ENCODE measurements at regions not wholly inside any gene's neighbourhood (a gene's known extent, or its start where the extent isn't known, plus 50 kb on each side); places are given as distances from the start of the nearest gene placed in this dataset.

GRCh38 chr6:22699151-22699550 is 129.8 kb downstream of the HDGFL1 start:
- TF ChIP-seq EZH2phosphoT487 (IDR thresholded peaks at IDR 0.05; ENCODE audit: borderline replicate concordance), result no peak
- no peak for TF ChIP-seq CTCF (conservative IDR thresholded peaks at IDR 0.05; ENCODE audit: low read length)
- Histone ChIP-seq H3K36me3 (ENCODE audit: insufficient read depth, low read length) (no peaks in the 10 kb centered on the region), H3K9ac (ENCODE audit: low read depth, low read length, poor library complexity, severe bottlenecking) (peak overlapping the region; percentile 36), H3F3A (ENCODE audit: low read depth) (no peaks in the 10 kb centered on the region), H2AFZ (ENCODE audit: low read length) (peak overlapping the region; percentile 50), H3K4me1 (ENCODE audit: insufficient read depth, low read length, poor library complexity, severe bottlenecking) (peaks cover 16% of the 10 kb centered on the region), H3K4me3 (ENCODE audit: low read length, poor library complexity, severe bottlenecking) (no peak overlapping the region), H3K9me2 (replicated peaks; ENCODE audit: low read depth, low read length) (no peaks in the 10 kb centered on the region), H4K20me1 (ENCODE audit: insufficient read depth, low read length, poor library complexity, severe bottlenecking) (no peaks in the 10 kb centered on the region), H3K4me2 (ENCODE audit: low read depth, low read length, poor library complexity, severe bottlenecking) (peak overlapping the region; percentile 25), H3K27me3 (ENCODE audit: insufficient read depth, low read length, poor library complexity, severe bottlenecking) (no peaks in the 10 kb centered on the region), H3K79me2 (ENCODE audit: insufficient read depth, low read length) (no peaks in the 10 kb centered on the region), H3K9me3 (ENCODE audit: insufficient read depth, low read depth, low read length) (no peaks in the 10 kb centered on the region)

- H3K9me3 ChIP-seq (ENCODE audit: insufficient read depth, low read depth, low read length), result no peaks in the 10 kb centered on the region
- H3K9ac ChIP-seq (ENCODE audit: low read depth, low read length, poor library complexity, severe bottlenecking), result no peak overlapping the region
- no peaks in the 10 kb centered on the region for H3K4me1 ChIP-seq (ENCODE audit: insufficient read depth, low read length, poor library complexity, severe bottlenecking)
- H3K4me3 ChIP-seq (ENCODE audit: low read length, poor library complexity, severe bottlenecking), result no peak overlapping the region
- H4K20me1 ChIP-seq (ENCODE audit: insufficient read depth, low read length, poor library complexity, severe bottlenecking), result no peaks in the 10 kb centered on the region
- H3K4me2 ChIP-seq (ENCODE audit: low read depth, low read length, poor library complexity, severe bottlenecking), result no peak overlapping the region
- no peak overlapping the region for H2AFZ ChIP-seq (ENCODE audit: low read length)
- no peaks in the 10 kb centered on the region for H3K9me2 ChIP-seq (replicated peaks; ENCODE audit: low read depth, low read length)
- no peaks in the 10 kb centered on the region for H3F3A ChIP-seq (ENCODE audit: low read depth)
- H3K79me2 ChIP-seq (ENCODE audit: insufficient read depth, low read length), result no peaks in the 10 kb centered on the region
- no peaks in the 10 kb centered on the region for H3K36me3 ChIP-seq (ENCODE audit: insufficient read depth, low read length)
- TF ChIP-seq EZH2phosphoT487 (IDR thresholded peaks at IDR 0.05; ENCODE audit: borderline replicate concordance) (no peak), CTCF (conservative IDR thresholded peaks at IDR 0.05; ENCODE audit: low read length) (no peak)
- no peaks in the 10 kb centered on the region for H3K27me3 ChIP-seq (ENCODE audit: insufficient read depth, low read length, poor library complexity, severe bottlenecking)
Observed at GRCh38 chr6:22706651-22707050, 137.3 kb downstream of the HDGFL1 start.

- Histone ChIP-seq H3K4me2 (ENCODE audit: low read depth, low read length, poor library complexity, severe bottlenecking) (no peak overlapping the region), H3K79me2 (ENCODE audit: insufficient read depth, low read length) (no peaks in the 10 kb centered on the region), H3F3A (ENCODE audit: low read depth) (no peaks in the 10 kb centered on the region), H3K36me3 (ENCODE audit: insufficient read depth, low read length) (no peaks in the 10 kb centered on the region), H3K9me2 (replicated peaks; ENCODE audit: low read depth, low read length) (no peaks in the 10 kb centered on the region), H3K9ac (ENCODE audit: low read depth, low read length, poor library complexity, severe bottlenecking) (no peak overlapping the region), H3K27me3 (ENCODE audit: insufficient read depth, low read length, poor library complexity, severe bottlenecking) (no peaks in the 10 kb centered on the region), H2AFZ (ENCODE audit: low read length) (no peak overlapping the region), H3K4me1 (ENCODE audit: insufficient read depth, low read length, poor library complexity, severe bottlenecking) (no peaks in the 10 kb centered on the region), H3K4me3 (ENCODE audit: low read length, poor library complexity, severe bottlenecking) (no peak overlapping the region), H4K20me1 (ENCODE audit: insufficient read depth, low read length, poor library complexity, severe bottlenecking) (no peaks in the 10 kb centered on the region), H3K9me3 (ENCODE audit: insufficient read depth, low read depth, low read length) (no peaks in the 10 kb centered on the region)
- TF ChIP-seq EZH2phosphoT487 (IDR thresholded peaks at IDR 0.05; ENCODE audit: borderline replicate concordance), result no peak
- no peak for TF ChIP-seq CTCF (conservative IDR thresholded peaks at IDR 0.05; ENCODE audit: low read length)
Observed at GRCh38 chr6:22708469-22708868, 139.1 kb downstream of the HDGFL1 start.

Measured in Loucy (cell line).